Activated CD8-positive, alpha-beta T cell treated with anti-CD3 and anti-CD28 coated beads, Interleukin-2, amount 10 ng/mL, durations not matched to agents 7 days and 5 days (primary cell): ENCODE measurements at regions not wholly inside any gene's neighbourhood (a gene's known extent, or its start where the extent isn't known, plus 50 kb on each side); places are given as distances from the start of the nearest gene placed in this dataset.

Source experiments
- ATAC-seq: fragments of 150-1000 bp; cut with Tn5 transposase; one replicate; pipeline ENCODE4 v1.10.0; 2021; ENCODE audit warnings: moderate library complexity
- CTCF ChIA-PET: fragments of 350-600 bp; sonication (Branson Sonifier 250); formaldehyde crosslinking; loops from one replicate; lab custom pipeline; 2021; ENCODE audit warnings: antibody characterized with exemption; lab: Charles Lee
- POLR2A ChIA-PET: fragments of 350-600 bp; sonication (Branson Sonifier 250); formaldehyde crosslinking; loops from one replicate; lab custom pipeline; 2021; ENCODE audit warnings: antibody characterized with exemption; lab: Charles Lee
- DNase-seq: peaks from one replicate; pipeline ENCODE4 v3.0.0-alpha.2; 2020
- H3K27ac Mint-ChIP-seq: one replicate; pipeline ENCODE4 v1.8.0; 2021; ENCODE audit warnings: mild to moderate bottlenecking, mixed read lengths
- H3K27me3 Mint-ChIP-seq: one replicate; pipeline ENCODE4 v1.8.0; 2021; ENCODE audit warnings: low read depth, mixed read lengths
- H3K36me3 Mint-ChIP-seq: one replicate; pipeline ENCODE4 v1.8.0; 2021; ENCODE audit warnings: low read depth, mixed read lengths
- H3K4me1 Mint-ChIP-seq: one replicate; pipeline ENCODE4 v1.8.0; 2021; ENCODE audit warnings: low read depth, mixed read lengths
- H3K4me3 Mint-ChIP-seq: one replicate; pipeline ENCODE4 v1.8.0; 2021; ENCODE audit warnings: mild to moderate bottlenecking, mixed read lengths
- H3K9me3 Mint-ChIP-seq: one replicate; pipeline ENCODE4 v1.8.0; 2022; ENCODE audit warnings: mixed read lengths; ENCODE audit not compliant: insufficient read depth

GRCh38 chr1:48048980-48049379 is 51.8 kb upstream of the TRABD2B start:
- Mint-ChIP-seq H3K9me3 (no peaks in the 10 kb centered on the region), H3K4me1 (no peaks in the 10 kb centered on the region), H3K27ac (no peak overlapping the region), H3K36me3 (no peaks in the 10 kb centered on the region), H3K4me3 (no peak overlapping the region), H3K27me3 (no peaks in the 10 kb centered on the region)
- DNase-seq (no peak), ATAC-seq (no peak)
- CTCF ChIA-PET = no interaction called here
- POLR2A ChIA-PET = no interaction called here

GRCh38 chr1:48048064-48048463 is 50.9 kb upstream of the TRABD2B start:
- POLR2A ChIA-PET = no interaction called here
- Mint-ChIP-seq H3K4me1 (no peaks in the 10 kb centered on the region), H3K4me3 (no peak overlapping the region), H3K27ac (no peak overlapping the region), H3K9me3 (no peaks in the 10 kb centered on the region), H3K36me3 (no peaks in the 10 kb centered on the region), H3K27me3 (no peaks in the 10 kb centered on the region)
- ATAC-seq (no peak), DNase-seq (no peak)
- CTCF ChIA-PET = no interaction called here

GRCh38 chr1:48047116-48047515 is 49.9 kb upstream of the TRABD2B start:
- no peak overlapping the region for H3K27ac Mint-ChIP-seq
- ChIA-PET POLR2A (no interaction called here), CTCF (no interaction called here)

More at GRCh38 chr1:48047116-48047515, 49.9 kb upstream of the TRABD2B start:
- Mint-ChIP-seq H3K36me3 (no peaks in the 10 kb centered on the region), H3K4me3 (no peak overlapping the region), H3K4me1 (no peaks in the 10 kb centered on the region), H3K27me3 (no peaks in the 10 kb centered on the region), H3K9me3 (no peaks in the 10 kb centered on the region)
- no peak for ATAC-seq
- no peak for DNase-seq
